Stomach (tissue), 8 donors: ENCODE measurements at regions not wholly inside any gene's neighbourhood (a gene's known extent, or its start where the extent isn't known, plus 50 kb on each side); places are given as distances from the start of the nearest gene placed in this dataset.

Experiments used
- DNase-seq, 2 donors: peaks; one replicate each; pipeline versions ENCODE4 v3.0.0 to v3.0.0-alpha.2; 2013 to 2019
- H3K27ac ChIP-seq, 5 donors: fragments of 200-600 bp in 4 of 5; sonication (generic) in 4 of 5; one replicate each; pipeline ENCODE4 v1.5.1; 2013 to 2019; ENCODE audit warnings: mild to moderate bottlenecking in 1 of 5, moderate library complexity in 1 of 5
- H3K27me3 ChIP-seq, 3 donors: fragments of 200-600 bp; sonication (generic); one replicate each; pipeline ENCODE4 v1.5.1; 2017 to 2019; ENCODE audit warnings: mixed run types in 1 of 3
- H3K36me3 ChIP-seq, 4 donors: fragments of 200-600 bp; sonication (generic); 1 replicate in 3 of 4; 2 replicates in 1 of 4; pipeline ENCODE4 v1.5.1; 2016 to 2019
- H3K4me1 ChIP-seq, 4 donors: fragments of 200-600 bp; sonication (generic); one replicate each; pipeline ENCODE4 v1.5.1; 2016 to 2019
- H3K4me3 ChIP-seq, 4 donors: fragments of 200-600 bp; sonication (generic) in 3 of 4; one replicate each; pipeline ENCODE4 v1.5.1; 2016 to 2019; ENCODE audit warnings: mild to moderate bottlenecking in 1 of 4
- H3K9me3 ChIP-seq, 4 donors: fragments of 200-600 bp; sonication (generic); one replicate each; pipeline ENCODE4 v1.5.1; 2016 to 2019
- EP300 ChIP-seq: sonication (generic); formaldehyde crosslinking; IDR thresholded peaks from one replicate; pipeline ENCODE4 v1.6.1; 2017; ENCODE audit warnings: antibody characterized with exemption
- POLR2A ChIP-seq, 4 donors: fragments of 450-650 bp; IDR thresholded peaks; one replicate each; pipeline ENCODE4 v1.6.1; 2016; ENCODE audit warnings: antibody characterized with exemption in 4 of 4, control low read depth in 2 of 4, mild to moderate bottlenecking in 1 of 4, moderate library complexity in 1 of 4
- POLR2AphosphoS5 ChIP-seq, 3 donors: sonication (generic); formaldehyde crosslinking; IDR thresholded peaks; one replicate each; pipeline ENCODE4 v1.6.1; 2016; ENCODE audit warnings: antibody characterized with exemption in 3 of 3
- WGBS, 5 donors: extraction: QIAGEN DNeasy Blood & Tissue Kit in 3 of 5; methylation state at CpG; one replicate each; pipeline versions ENCODE4 v1.1.5 to v1.1.7; 2013 to 2018; 5-methylcytosine and 5-hydroxymethylcytosine counted together
- intact Hi-C: fragments of 100-400 bp; cut with DNase I; formaldehyde crosslinking; loops from one replicate; pipeline ENCODE4 v1.15.1; 2023; ENCODE audit warnings: low total_unique reads
- TF ChIP-seq, protein P1 (sequence below), 7 experiments: fragments of 450-650 bp in 4 of 7; fragments of 200-600 bp in 3 of 7; sonication (generic) in 3 of 7; IDR thresholded peaks; one replicate each; pipeline ENCODE4 v1.5.1; 2016 to 2019; ENCODE audit warnings: antibody characterized with exemption in 7 of 7, control low read depth in 2 of 7, mild to moderate bottlenecking in 1 of 7
- donor health status: healthy with polysubstance abuse.
- donor health status: Bipolar disorder and iron deficiency.
- donor health status: healthy.

DNA sequence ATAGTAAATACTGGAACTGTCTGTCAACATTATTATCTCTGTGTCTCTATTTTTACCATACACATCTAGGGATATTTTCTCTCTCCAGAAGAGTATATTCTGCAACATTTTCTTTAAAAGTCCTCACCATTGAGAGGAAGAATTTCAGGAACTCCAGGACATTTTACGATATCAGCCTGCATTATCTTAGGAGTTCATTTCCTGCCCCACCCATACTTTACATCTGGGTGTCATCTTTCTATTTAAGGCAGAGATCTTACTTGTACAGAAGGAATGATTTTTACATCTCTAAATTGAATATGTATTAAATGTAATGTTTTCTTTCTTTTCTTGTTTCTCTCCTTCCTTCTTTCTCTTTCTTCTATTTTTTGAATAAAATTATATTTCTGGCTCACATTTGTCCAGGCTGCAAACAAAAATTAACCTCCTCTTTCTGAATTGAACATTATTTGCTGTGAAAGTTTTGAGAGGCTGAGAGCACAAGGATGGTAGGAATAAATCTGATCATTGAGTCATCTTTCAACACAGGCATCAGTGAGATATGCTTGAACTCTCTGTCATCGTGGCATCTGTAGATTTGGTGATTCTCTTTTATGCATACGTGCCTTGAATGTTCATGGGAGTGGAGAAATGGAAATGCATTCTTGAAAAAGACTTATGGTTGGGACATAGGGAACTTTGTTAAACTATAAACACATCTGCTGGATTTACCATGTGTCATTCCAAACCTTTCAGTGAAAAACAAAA lies 753.6 kb downstream of the SLC16A7 start:
- Histone ChIP-seq H3K4me3 (no peak overlapping the region), H3K9me3 (no peaks in the 10 kb centered on the region), H3K4me1 (no peaks in the 10 kb centered on the region), H3K27me3 (no peaks in the 10 kb centered on the region), H3K27ac (no peak overlapping the region), H3K36me3 (no peaks in the 10 kb centered on the region)
- intact Hi-C loops, result no loop called here
- TF ChIP-seq, protein P1, sequence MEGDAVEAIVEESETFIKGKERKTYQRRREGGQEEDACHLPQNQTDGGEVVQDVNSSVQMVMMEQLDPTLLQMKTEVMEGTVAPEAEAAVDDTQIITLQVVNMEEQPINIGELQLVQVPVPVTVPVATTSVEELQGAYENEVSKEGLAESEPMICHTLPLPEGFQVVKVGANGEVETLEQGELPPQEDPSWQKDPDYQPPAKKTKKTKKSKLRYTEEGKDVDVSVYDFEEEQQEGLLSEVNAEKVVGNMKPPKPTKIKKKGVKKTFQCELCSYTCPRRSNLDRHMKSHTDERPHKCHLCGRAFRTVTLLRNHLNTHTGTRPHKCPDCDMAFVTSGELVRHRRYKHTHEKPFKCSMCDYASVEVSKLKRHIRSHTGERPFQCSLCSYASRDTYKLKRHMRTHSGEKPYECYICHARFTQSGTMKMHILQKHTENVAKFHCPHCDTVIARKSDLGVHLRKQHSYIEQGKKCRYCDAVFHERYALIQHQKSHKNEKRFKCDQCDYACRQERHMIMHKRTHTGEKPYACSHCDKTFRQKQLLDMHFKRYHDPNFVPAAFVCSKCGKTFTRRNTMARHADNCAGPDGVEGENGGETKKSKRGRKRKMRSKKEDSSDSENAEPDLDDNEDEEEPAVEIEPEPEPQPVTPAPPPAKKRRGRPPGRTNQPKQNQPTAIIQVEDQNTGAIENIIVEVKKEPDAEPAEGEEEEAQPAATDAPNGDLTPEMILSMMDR (IDR thresholded peaks at IDR 0.05), result no peak
- TF ChIP-seq EP300, result no peak
- TF ChIP-seq POLR2A (IDR thresholded peaks at IDR 0.05), result no peak
- no peak for TF ChIP-seq POLR2AphosphoS5 (IDR thresholded peaks at IDR 0.05)
- 53 to 89% (median 59%) methylated on average over 3 of the region's 3 CpGs for WGBS, 5 donors
- no peak for DNase-seq

DNA sequence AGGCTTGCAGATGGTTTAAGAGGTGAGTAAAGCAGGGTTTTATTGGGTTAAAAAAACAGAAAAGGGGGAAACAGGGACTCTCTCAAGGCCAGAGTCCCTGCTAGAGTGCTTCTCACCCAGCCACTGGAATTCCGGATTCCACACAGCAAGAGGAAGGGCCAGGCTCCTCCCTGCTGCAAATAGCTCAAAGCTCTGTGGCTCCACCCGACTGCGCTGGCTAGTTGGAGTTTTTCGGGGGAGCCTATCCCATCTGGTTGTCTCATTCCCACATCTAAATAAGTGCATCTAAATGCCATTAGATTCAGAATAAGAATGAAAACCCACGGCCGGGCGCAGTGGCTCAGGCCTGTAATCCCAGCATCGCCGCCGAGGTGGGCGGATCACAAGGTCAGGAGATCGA lies 791.5 kb downstream of the SLC16A7 start:
- no peaks in the 10 kb centered on the region for H3K4me1 ChIP-seq
- TF ChIP-seq, protein P1 (IDR thresholded peaks at IDR 0.05), result no peak
- WGBS, 5 donors, result 94 to 99% (median 95%) methylated on average over 12 of the region's 12 CpGs
- H3K27me3 ChIP-seq, result no peaks in the 10 kb centered on the region
- no peak overlapping the region for H3K4me3 ChIP-seq
- H3K36me3 ChIP-seq, result no peaks in the 10 kb centered on the region
- no peak overlapping the region for H3K27ac ChIP-seq
- intact Hi-C loops, result no loop called here
- DNase-seq, result no peak
- peaks cover 0 to 11% (median 0%) of the 10 kb centered on the region in 4 donors for H3K9me3 ChIP-seq

DNA sequence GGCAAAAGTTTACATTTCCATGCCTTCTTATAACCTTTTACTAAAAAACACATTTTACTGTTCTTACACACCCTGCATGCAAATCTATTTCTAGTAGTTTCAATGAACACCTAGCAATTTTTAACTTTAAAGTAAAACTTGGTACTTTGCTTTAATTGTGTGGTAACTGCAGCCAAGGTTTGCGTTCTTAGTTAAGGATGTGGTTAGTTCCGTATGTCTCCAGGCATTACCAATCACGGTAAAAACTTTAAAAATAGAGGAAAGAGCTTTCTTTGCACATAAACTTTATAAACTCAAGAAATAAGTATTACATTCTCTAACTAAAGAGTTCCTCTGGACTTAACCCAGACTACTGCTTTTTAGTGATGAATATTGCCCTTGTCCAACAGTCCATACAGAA lies 795.2 kb downstream of the SLC16A7 start:
- no peak overlapping the region for H3K27ac ChIP-seq
- H3K4me1 ChIP-seq, result no peaks in the 10 kb centered on the region
- no peak for DNase-seq
- TF ChIP-seq POLR2A (IDR thresholded peaks at IDR 0.05), result no peak
- TF ChIP-seq, protein P1 (IDR thresholded peaks at IDR 0.05), result no peak
- no peak for TF ChIP-seq POLR2AphosphoS5 (IDR thresholded peaks at IDR 0.05)
- H3K4me3 ChIP-seq, result no peak overlapping the region
- H3K36me3 ChIP-seq, result no peaks in the 10 kb centered on the region
- 56 to 75% (median 66%) methylated on average over 3 of the region's 3 CpGs for whole genome bisulfite sequencing, 5 donors
- intact Hi-C loops, result no loop called here
- no peaks in the 10 kb centered on the region for H3K27me3 ChIP-seq
- H3K9me3 ChIP-seq, result peaks cover 0 to 10% (median 0%) of the 10 kb centered on the region in 4 donors

DNA sequence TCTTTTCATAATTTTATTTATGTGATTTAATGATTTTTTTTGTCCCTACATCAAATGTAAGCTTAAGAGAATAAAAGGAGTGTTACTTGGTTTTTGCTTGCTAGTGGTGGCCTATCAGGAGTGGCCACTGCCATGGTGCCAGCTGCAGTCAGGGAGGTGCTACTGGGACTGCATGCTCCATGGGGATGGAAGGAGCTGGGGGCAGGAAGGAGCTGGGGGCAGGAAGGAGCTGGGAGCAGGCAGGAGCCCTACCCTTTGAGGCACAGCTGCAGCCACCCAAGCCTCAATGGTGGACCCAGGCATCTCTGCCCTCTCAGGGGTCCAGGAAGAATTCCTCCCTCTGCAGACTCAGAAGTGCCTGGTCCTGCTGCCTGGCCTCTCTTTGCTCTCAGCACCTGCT lies 796.0 kb downstream of the SLC16A7 start:
- Histone ChIP-seq H3K27me3 (no peaks in the 10 kb centered on the region), H3K9me3 (peaks cover 0 to 10% (median 0%) of the 10 kb centered on the region in 4 donors), H3K4me3 (no peak overlapping the region), H3K36me3 (no peaks in the 10 kb centered on the region), H3K4me1 (no peaks in the 10 kb centered on the region), H3K27ac (no peak overlapping the region)
- DNase-seq, result no peak
- TF ChIP-seq POLR2AphosphoS5 (IDR thresholded peaks at IDR 0.05), result no peak
- TF ChIP-seq POLR2A (IDR thresholded peaks at IDR 0.05), result no peak
- TF ChIP-seq, protein P1 (IDR thresholded peaks at IDR 0.05), result no peak
- TF ChIP-seq EP300, result no peak
- intact Hi-C loops, result no loop called here
